ENCODE measurements at regions not wholly inside any gene's neighbourhood (a gene's known extent, or its start where the extent isn't known, plus 50 kb on each side); places are given as distances from the start of the nearest gene placed in this dataset.

GRCh38 chr14:34063042-34063441, 112.2 kb upstream of the EGLN3 start:
- TF ChIP-seq POLR2A (IDR thresholded peaks at IDR 0.05) (no peak), CTCF (IDR thresholded peaks at IDR 0.05) (no peak)

Measured in heart left ventricle (tissue), 13 donors.